Left ventricle myocardium inferior (tissue), 1 donor: ENCODE measurements at regions not wholly inside any gene's neighbourhood (a gene's known extent, or its start where the extent isn't known, plus 50 kb on each side); places are given as distances from the start of the nearest gene placed in this dataset.

Source experiments
- DNase-seq: peaks from one replicate; pipeline ENCODE4 v3.0.0-alpha.2; 2020
- H3K27ac ChIP-seq: fragments of 200-600 bp; replicated peaks from 2 replicates; pipeline ENCODE4 v1.8.0; 2021
- H3K27me3 ChIP-seq: fragments of 200-600 bp; 2 replicates; pipeline ENCODE4 v1.8.0; 2021; ENCODE audit warnings: low read depth
- H3K36me3 ChIP-seq: fragments of 200-600 bp; 2 replicates; pipeline ENCODE4 v1.8.0; 2021
- H3K4me1 ChIP-seq: fragments of 200-600 bp; 2 replicates; pipeline ENCODE4 v1.8.0; 2021
- H3K4me3 ChIP-seq: fragments of 200-600 bp; 2 replicates; pipeline ENCODE4 v1.8.0; 2021; ENCODE audit warnings: mild to moderate bottlenecking, moderate library complexity
- H3K9me3 ChIP-seq: fragments of 200-600 bp; replicated peaks from 2 replicates; pipeline ENCODE4 v1.8.0; 2021
- intact Hi-C: fragments of 100-400 bp; cut with micrococcal nuclease; formaldehyde crosslinking; loops from one replicate; pipeline ENCODE4 v1.11.0; 2022
- TF ChIP-seq, protein P1 (sequence below): fragments of 200-600 bp; IDR thresholded peaks from 2 replicates; pipeline ENCODE4 v1.8.0; 2021; ENCODE audit warnings: antibody characterized with exemption, mild to moderate bottlenecking, borderline replicate concordance
- donor health status: DM: no; HTN: yes; CAD: no; lungs with severe emphysema.

DNA sequence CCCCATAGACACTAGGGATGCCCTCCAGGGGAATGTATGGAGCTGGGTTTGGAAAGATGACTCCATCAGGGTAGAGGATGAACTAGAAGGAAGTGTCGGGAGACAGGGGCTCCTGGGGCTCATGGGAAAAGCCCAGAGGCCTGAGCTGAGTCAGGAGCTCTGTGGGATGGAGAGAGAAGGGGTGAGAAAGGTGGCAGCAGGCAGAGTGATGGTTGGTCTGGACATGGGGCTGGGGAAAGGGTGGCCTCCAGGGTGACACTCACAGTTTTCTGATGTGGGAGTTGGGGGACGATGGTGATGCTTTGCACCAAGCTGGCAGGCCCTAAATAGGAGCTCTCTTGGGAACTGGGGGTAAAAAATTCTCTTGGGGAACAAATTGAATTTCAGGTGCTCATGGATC lies 213.5 kb upstream of the MVB12B start:
- H3K27ac ChIP-seq: no peak overlapping the region
- no peaks in the 10 kb centered on the region for H3K9me3 ChIP-seq
- no peak overlapping the region for H3K4me3 ChIP-seq
- DNase-seq: no peak
- no peaks in the 10 kb centered on the region for H3K36me3 ChIP-seq
- H3K4me1 ChIP-seq: no peaks in the 10 kb centered on the region
- peaks cover 39% of the 10 kb centered on the region for H3K27me3 ChIP-seq
- intact Hi-C loops: no loop called here
- TF ChIP-seq, protein P1, sequence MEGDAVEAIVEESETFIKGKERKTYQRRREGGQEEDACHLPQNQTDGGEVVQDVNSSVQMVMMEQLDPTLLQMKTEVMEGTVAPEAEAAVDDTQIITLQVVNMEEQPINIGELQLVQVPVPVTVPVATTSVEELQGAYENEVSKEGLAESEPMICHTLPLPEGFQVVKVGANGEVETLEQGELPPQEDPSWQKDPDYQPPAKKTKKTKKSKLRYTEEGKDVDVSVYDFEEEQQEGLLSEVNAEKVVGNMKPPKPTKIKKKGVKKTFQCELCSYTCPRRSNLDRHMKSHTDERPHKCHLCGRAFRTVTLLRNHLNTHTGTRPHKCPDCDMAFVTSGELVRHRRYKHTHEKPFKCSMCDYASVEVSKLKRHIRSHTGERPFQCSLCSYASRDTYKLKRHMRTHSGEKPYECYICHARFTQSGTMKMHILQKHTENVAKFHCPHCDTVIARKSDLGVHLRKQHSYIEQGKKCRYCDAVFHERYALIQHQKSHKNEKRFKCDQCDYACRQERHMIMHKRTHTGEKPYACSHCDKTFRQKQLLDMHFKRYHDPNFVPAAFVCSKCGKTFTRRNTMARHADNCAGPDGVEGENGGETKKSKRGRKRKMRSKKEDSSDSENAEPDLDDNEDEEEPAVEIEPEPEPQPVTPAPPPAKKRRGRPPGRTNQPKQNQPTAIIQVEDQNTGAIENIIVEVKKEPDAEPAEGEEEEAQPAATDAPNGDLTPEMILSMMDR: no peak

DNA sequence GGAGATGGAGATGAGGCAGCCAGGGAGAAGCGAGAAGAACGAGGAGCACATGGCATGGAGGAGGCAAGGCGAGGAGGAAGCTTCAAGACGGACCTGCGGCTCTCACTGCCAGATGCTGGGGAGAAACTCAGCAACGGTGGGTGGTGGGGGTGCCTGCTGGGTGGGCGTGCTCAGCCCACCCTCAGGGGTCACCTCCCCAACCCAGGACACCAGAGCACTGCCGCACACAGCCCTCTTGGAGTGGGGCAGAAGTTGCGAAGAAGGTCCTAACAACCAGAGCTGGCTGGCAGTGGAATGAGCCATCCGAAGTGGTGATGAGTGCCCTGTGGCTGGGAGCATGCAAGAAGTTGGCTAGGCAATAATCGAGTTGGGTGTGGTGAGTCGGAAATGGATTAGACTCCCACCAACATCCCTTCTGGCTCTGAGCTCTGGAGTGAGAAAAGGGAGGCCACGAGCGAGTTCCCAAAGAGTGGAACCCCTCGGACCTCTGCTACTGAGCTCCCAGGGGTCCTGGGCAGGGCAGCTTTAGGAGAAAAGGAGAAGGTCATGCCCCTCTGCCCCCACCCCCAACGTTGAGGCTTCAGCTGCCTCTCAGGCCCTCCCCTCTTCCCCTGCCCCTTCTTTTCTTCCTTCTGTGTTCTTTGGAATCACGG lies 212.7 kb upstream of the MVB12B start:
- TF ChIP-seq, protein P1: no peak
- no peak overlapping the region for H3K27ac ChIP-seq
- no peaks in the 10 kb centered on the region for H3K4me1 ChIP-seq
- peaks cover 36% of the 10 kb centered on the region for H3K27me3 ChIP-seq
- no peak overlapping the region for H3K4me3 ChIP-seq
- intact Hi-C loops: no loop called here
- DNase-seq: no peak
- no peaks in the 10 kb centered on the region for H3K9me3 ChIP-seq
- H3K36me3 ChIP-seq: no peaks in the 10 kb centered on the region

DNA sequence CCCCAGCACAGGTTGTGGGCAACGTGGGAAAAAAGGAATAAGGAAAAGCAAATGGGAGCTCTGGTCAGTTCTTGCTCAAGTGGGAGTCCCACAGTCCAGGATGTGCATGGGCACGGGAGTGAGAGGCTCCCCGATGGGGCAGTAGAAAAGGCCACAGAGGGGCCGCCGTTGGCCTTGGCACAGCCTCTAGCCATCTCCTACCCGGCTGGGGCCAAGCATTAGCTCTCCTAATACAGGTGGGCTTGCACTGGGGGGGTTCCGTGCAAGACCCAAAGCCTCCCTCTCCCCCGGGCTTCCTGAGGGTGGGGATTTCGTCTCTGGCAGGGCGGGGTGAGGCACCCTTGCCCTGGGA lies 212.2 kb upstream of the MVB12B start:
- no peak for DNase-seq
- TF ChIP-seq, protein P1: no peak
- intact Hi-C loops: no loop called here
- Histone ChIP-seq H3K27ac (no peak overlapping the region), H3K27me3 (peaks cover 36% of the 10 kb centered on the region), H3K4me1 (no peaks in the 10 kb centered on the region), H3K4me3 (no peak overlapping the region), H3K36me3 (no peaks in the 10 kb centered on the region), H3K9me3 (no peaks in the 10 kb centered on the region)

DNA sequence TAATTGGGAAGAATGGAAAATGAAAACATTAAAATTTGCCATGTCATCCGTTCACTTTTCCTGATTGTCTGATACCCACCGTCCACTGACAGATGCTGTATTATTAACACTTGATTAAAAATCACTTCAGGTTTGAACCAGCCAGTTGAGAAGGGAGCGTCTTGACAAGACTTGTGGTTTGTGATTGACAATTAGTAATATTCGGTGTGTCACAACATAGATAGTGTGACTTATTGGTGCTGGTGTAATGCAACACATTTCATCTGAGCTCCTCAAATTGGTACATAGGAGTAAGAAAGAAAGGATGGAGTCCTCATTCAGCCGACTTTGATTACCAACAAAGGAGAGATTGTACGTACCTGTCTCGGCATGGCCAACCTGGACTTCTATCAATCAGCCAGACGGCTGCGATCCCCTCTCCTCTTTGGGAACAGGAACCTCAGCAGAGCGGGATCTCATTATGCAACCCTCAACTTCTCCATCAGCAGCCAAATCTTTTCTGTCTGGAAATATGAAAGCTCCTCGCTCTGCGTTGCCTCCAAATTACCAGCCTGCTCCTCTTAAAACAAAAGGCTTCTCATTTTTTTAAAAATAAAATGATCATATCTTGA lies 211.7 kb upstream of the MVB12B start:
- intact Hi-C loops: no loop called here

DNA sequence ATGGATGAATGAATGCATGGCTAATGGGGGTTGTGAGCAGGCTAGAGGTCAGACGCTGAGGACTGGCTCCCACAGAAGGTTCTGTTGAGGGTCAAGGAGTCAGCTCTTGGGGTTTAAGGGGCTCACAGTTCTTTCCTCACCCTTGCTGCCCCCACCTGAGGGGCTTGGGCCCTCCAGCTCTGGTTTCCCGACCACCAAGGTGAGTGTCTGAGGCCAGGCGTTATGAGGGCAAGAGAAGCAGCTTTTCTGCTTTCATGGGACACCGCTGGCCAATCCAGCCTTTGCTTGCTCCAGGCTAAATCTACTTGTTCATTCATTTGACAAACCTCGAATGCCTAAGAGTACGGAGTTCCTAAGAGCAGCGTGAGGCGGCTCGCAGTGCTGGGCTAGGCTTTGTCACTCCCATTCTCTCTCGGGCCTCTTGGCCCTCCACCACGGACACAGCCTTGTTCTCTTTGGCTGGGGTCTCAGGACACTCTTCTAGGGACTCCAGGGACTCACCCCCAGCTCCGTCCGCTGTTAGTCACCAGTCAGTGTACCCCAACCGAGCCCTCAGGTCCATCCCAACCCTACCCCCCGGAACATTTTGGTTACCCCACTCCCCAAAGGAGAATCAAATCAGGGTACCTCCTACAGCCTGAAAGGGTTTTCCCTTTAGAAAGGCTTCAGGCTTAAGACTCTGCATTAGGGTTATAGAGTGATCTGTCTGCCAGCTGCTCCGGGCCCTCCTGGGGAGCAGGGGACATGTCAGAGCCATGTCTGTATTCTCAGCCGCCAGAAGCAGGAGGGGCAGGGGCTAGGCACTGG lies 210.1 kb upstream of the MVB12B start:
- intact Hi-C loops: no loop called here
- no peak for DNase-seq

More for the DNA sequence above, 211.7 kb upstream of the MVB12B start:
- Histone ChIP-seq H3K36me3 (no peaks in the 10 kb centered on the region), H3K4me3 (no peak overlapping the region), H3K27me3 (peaks cover 40% of the 10 kb centered on the region), H3K9me3 (no peaks in the 10 kb centered on the region), H3K27ac (no peak overlapping the region), H3K4me1 (no peaks in the 10 kb centered on the region)
- TF ChIP-seq, protein P1: no peak
- DNase-seq: no peak

More for the DNA sequence above, 210.1 kb upstream of the MVB12B start:
- Histone ChIP-seq H3K4me3 (no peak overlapping the region), H3K27ac (no peak overlapping the region), H3K9me3 (no peaks in the 10 kb centered on the region), H3K27me3 (peaks cover 50% of the 10 kb centered on the region), H3K4me1 (no peaks in the 10 kb centered on the region), H3K36me3 (no peaks in the 10 kb centered on the region)
- TF ChIP-seq, protein P1: no peak
